ENCODE measurements at regions not wholly inside any gene's neighbourhood (a gene's known extent, or its start where the extent isn't known, plus 50 kb on each side); places are given as distances from the start of the nearest gene placed in this dataset.

DNA sequence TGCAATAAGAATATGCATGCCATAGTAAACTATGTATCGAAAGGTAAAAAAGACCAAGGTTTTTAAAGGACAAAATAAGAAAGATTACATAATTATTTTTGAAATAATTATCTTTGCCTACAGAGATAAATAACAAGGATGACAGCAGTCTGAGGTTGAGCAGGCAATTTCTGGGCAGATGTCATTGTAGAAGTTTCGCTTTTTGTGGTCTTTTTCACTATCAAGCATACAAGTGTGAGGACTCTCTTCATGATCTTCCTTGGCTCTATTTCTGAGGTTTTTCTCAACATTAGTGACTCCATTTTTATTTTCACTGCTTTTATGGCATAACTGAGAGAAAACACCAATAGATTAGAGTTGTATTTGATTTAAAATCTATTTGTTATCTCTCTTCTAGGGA, 1337.9 kb upstream of the EPHA6 start:
- Histone ChIP-seq H3K27me3 (replicated peaks; ENCODE audit: control insufficient read depth, insufficient read depth, low read length) (no peaks in the 10 kb centered on the region), H3K36me3 (ENCODE audit: control insufficient read depth, insufficient read depth, low read length) (no peaks in the 10 kb centered on the region), H3K4me3 (replicated peaks; ENCODE audit: low read depth, low read length) (no peak overlapping the region)
- TF ChIP-seq CTCF (IDR thresholded peaks at IDR 0.05; ENCODE audit: insufficient read depth, low read length, poor library complexity, severe bottlenecking): no peak
- DNase-seq (ENCODE audit: extremely low read depth, insufficient read length): no peak

GRCh38 chr3:95506174-95506573, 1308.2 kb upstream of the EPHA6 start:
- Histone ChIP-seq H3K36me3 (ENCODE audit: control insufficient read depth, insufficient read depth, low read length) (no peaks in the 10 kb centered on the region), H3K27me3 (replicated peaks; ENCODE audit: control insufficient read depth, insufficient read depth, low read length) (no peaks in the 10 kb centered on the region), H3K4me3 (replicated peaks; ENCODE audit: low read depth, low read length) (no peak overlapping the region)
- DNase-seq (ENCODE audit: extremely low read depth, insufficient read length): no peak
- no peak for TF ChIP-seq CTCF (IDR thresholded peaks at IDR 0.05; ENCODE audit: insufficient read depth, low read length, poor library complexity, severe bottlenecking)

GRCh38 chr3:95508124-95508523, 1306.3 kb upstream of the EPHA6 start:
- H3K27me3 ChIP-seq (replicated peaks; ENCODE audit: control insufficient read depth, insufficient read depth, low read length): no peaks in the 10 kb centered on the region
- no peak overlapping the region for H3K4me3 ChIP-seq (replicated peaks; ENCODE audit: low read depth, low read length)
- no peak for DNase-seq (ENCODE audit: extremely low read depth, insufficient read length)
- no peak for TF ChIP-seq CTCF (IDR thresholded peaks at IDR 0.05; ENCODE audit: insufficient read depth, low read length, poor library complexity, severe bottlenecking)
- no peaks in the 10 kb centered on the region for H3K36me3 ChIP-seq (ENCODE audit: control insufficient read depth, insufficient read depth, low read length)

- Histone ChIP-seq H3K4me3 (replicated peaks; ENCODE audit: low read depth, low read length) (no peak overlapping the region), H3K36me3 (ENCODE audit: control insufficient read depth, insufficient read depth, low read length) (no peaks in the 10 kb centered on the region)
- no peak for DNase-seq (ENCODE audit: extremely low read depth, insufficient read length)
Observed at GRCh38 chr3:95511828-95512227, 1302.6 kb upstream of the EPHA6 start.

DNA sequence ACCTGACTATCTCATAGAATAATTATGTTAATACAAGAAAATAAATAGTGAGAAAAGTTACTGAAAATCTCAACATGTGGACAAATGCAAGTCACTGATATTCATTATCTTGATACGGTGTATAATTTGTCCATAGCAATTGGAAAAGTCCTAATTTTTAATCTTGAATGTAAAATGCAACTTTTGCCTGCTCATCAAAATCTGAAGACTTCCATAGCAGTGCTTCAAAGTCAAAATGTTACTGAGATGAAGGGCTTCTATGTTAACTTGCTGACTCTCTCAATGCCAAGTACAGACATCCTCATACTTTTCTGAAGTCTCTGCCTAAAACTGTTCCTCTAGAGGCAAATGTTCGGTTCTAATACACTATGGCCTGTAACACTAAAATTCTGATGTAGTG, 1300.1 kb upstream of the EPHA6 start:
- TF ChIP-seq CTCF (IDR thresholded peaks at IDR 0.05; ENCODE audit: insufficient read depth, low read length, poor library complexity, severe bottlenecking): no peak

More at GRCh38 chr3:95511828-95512227, 1302.6 kb upstream of the EPHA6 start:
- TF ChIP-seq CTCF (IDR thresholded peaks at IDR 0.05; ENCODE audit: insufficient read depth, low read length, poor library complexity, severe bottlenecking): no peak
- H3K27me3 ChIP-seq (replicated peaks; ENCODE audit: control insufficient read depth, insufficient read depth, low read length): no peaks in the 10 kb centered on the region

DNA sequence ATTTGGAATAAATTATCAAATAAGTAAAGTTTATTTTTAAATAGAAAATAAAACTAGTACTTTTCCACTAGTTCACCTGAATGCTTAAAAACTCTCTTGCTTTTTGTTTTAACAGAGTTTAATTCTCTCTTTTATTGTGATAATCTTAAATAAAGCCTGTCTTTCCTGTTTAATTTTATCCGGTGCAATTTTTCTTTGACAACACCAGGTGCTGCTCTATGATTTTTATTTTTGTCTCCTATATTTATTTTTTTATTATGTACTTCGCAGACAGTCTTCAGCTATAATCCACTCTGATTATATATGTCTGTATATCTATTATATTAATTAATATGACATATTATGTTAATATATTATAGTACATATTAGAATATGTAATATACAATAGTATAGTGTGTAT, 1293.0 kb upstream of the EPHA6 start:
- no peak for DNase-seq (ENCODE audit: extremely low read depth, insufficient read length)
- H3K27me3 ChIP-seq (replicated peaks; ENCODE audit: control insufficient read depth, insufficient read depth, low read length): no peaks in the 10 kb centered on the region
- TF ChIP-seq CTCF (IDR thresholded peaks at IDR 0.05; ENCODE audit: insufficient read depth, low read length, poor library complexity, severe bottlenecking): no peak
- no peaks in the 10 kb centered on the region for H3K36me3 ChIP-seq (ENCODE audit: control insufficient read depth, insufficient read depth, low read length)
- H3K4me3 ChIP-seq (replicated peaks; ENCODE audit: low read depth, low read length): no peak overlapping the region

More for the DNA sequence above, 1300.1 kb upstream of the EPHA6 start:
- DNase-seq (ENCODE audit: extremely low read depth, insufficient read length): no peak
- no peak overlapping the region for H3K4me3 ChIP-seq (replicated peaks; ENCODE audit: low read depth, low read length)
- no peaks in the 10 kb centered on the region for H3K36me3 ChIP-seq (ENCODE audit: control insufficient read depth, insufficient read depth, low read length)
- H3K27me3 ChIP-seq (replicated peaks; ENCODE audit: control insufficient read depth, insufficient read depth, low read length): no peaks in the 10 kb centered on the region
